ENCODE measurements at regions not wholly inside any gene's neighbourhood (a gene's known extent, or its start where the extent isn't known, plus 50 kb on each side); places are given as distances from the start of the nearest gene placed in this dataset.

- TF ChIP-seq CTCF (IDR thresholded peaks at IDR 0.05) (no peak), POLR2A (IDR thresholded peaks at IDR 0.05) (no peak), POLR2AphosphoS5 (IDR thresholded peaks at IDR 0.05) (no peak)
These were observed 238.5 kb downstream of the PTGER3 start for GRCh38 chr1:70809069-70809468.

All from sigmoid colon (tissue), 4 donors.